Eye (tissue), 1 donor: ENCODE measurements at regions not wholly inside any gene's neighbourhood (a gene's known extent, or its start where the extent isn't known, plus 50 kb on each side); places are given as distances from the start of the nearest gene placed in this dataset.
A peak's percentile ranks its signal among the peaks of the same experiment; 100 is the strongest.

Experiments used
- DNase-seq: peaks from one replicate; pipeline ENCODE4 v3.0.0-alpha.2; 2015

DNA sequence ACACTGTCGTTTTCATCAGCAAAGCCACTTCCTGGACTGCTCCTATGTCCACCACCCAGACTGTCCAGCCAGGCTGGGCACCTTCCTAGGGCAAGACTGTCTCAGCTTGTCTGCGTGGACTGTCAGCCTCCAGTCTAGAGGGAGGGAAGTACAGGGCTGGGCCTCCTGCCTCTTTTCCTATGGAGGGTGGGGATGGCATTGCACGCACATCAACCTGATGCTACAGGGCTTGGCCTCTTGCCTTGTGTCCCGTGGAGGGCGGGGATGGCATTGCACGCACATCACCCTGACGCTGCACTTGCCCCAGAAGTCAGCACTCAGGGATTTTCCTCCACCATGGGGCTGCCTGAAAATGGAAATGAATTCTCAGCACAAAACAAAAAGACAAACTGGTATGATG, 304.2 kb upstream of the CDH4 start:
- DNase-seq: no peak

DNA sequence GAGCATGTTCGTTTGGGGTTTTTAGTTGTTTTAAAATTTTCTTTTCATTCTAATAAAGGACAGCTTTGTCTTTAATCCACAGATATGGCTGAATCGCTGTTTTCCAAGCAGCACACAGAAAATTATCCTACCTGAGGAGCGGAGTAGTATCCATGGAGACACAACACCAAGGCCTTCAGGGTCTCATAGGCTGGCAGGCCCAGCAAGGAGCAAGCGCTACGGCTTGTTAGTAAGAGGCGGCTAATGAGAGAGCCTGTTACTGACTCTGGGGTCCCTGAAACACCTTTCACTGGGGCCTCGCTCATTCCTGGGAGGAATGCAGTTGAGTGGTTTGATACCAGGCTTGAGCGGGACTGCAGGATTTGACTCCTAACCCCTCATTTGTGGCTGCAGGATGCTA, 303.8 kb upstream of the CDH4 start:
- no peak for DNase-seq

DNA sequence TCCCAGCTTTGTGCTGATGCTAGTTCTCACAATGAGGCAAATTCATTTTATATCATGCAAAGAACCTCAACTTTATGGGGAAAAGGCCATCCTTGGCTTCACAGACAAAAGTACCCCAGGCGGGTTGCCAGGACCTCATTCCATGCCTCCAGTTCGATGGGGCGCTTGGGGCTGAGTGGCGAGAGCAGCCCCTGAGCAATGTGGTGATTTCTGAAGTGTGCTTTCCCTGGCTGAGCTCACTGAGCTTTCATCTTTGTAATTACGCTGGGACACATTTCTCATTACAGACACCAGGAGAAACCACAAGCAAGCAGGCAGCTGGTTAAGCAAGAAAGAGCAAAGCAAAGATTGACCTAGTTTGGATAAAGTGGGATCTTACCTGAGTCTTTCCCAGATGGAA, 301.5 kb upstream of the CDH4 start:
- peak; percentile 18 for DNase-seq

DNA sequence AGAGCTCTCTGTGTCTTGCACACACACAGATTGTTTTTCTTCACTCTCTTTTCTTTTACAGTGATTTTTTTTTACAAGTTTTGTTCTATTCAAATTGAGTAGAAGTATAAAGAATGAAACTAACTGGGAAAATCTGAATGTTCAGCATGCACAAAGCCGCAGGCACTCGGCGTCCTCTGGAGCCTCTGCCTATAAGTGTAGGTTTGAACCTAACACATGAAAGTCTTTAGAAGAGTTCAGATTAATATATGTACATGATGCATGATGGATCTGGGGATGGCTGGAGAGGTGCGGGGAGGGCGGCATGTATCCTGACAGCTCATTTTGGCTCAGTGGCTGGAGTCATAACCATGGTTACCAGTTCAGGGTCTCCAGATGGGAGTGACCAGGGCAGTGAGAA, 301.1 kb upstream of the CDH4 start:
- DNase-seq: no peak

DNA sequence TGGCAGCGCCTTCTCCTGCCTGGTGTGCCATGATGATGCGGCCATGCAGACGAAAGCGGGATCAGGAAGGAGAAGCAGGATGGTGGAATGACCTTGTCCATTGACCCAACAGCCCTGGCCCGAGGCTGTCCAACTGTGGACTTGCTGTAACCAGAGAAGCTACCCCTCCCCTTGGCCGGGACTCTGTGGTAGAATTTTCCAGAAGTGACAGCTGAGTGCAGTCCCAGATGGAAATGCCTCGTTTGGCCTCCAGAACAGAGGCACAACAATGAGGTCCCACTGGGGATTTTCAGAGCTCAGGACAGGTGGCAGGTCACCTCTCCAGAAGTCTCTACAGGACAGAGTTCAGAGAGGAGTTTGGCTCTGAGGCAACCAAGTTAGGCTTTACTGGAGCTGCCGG, 299.2 kb upstream of the CDH4 start:
- no peak for DNase-seq

DNA sequence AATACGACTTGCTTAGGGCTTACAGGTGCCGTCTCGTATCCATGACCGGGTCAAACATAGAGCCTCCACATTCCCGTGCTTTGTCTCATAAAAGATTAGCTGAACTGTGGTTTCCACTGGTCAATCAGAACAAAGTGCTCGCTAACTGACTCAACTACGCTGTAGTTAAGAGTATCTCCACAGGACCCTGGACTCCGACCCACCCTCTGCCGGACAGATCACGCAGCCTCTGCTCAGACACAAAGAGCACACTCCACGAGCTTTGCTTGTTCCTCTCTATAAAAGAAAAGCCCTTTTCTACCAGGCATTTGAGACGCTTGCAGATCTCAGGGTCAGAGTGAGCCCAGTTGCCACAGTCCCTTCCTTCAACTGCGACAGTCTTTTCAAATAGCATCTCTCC, 298.7 kb upstream of the CDH4 start:
- DNase-seq: no peak

DNA sequence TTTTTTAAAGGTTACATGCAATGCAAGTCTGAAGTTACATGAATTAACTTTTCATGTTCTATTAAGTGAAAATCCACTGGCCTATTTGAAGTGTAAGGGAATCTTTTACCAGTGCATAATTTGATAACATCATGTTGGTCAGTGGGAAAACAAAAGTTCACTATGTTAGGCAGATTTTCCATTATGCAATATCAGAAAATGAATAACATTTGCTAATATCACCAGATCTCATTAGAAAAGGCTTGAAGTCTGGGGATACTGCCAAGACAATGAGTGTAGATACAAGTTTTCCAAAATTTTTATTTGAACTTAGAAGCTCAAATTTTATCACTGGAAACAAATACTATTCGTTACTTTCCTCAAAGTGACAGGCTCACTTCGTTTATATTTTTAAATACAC, 296.4 kb upstream of the CDH4 start:
- no peak for DNase-seq

DNA sequence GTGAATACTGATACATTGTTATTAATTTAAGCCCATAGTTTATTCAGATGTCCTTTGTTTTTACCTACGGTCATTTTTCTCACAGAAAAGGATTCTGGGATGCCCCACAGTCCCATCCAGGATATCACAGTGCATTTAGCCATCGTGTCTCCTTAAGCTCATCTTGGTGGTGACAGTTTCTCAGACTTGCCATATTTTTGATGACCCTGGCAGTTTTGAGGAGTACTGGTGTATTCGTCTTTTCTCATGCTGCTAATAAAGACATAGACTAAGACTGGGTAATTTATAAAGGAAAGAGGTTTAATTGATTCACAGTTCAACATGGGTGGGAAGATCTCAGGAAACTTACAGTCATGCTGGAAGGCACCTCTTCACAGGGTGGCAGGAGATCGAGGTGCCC, 295.9 kb upstream of the CDH4 start:
- DNase-seq: no peak

DNA sequence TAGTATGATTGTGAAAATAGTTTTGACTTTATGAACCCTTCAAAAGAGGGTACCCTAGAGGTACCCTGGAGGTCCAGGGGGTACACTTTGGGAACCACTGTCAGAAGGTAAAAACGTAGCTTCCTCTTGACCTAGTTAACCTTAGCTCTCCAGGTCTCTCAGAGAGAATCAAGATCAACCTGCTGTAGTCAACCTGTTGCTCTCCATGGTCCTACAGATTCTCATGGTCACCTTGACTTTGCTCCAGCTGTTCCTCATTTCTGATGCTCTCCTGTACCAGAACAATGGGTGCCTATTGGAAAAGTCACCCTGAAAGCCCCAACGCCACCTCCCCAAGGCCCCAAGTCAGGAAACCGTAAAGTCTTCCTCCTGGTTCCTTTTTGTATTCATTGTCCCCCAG, 294.4 kb upstream of the CDH4 start:
- DNase-seq: no peak

DNA sequence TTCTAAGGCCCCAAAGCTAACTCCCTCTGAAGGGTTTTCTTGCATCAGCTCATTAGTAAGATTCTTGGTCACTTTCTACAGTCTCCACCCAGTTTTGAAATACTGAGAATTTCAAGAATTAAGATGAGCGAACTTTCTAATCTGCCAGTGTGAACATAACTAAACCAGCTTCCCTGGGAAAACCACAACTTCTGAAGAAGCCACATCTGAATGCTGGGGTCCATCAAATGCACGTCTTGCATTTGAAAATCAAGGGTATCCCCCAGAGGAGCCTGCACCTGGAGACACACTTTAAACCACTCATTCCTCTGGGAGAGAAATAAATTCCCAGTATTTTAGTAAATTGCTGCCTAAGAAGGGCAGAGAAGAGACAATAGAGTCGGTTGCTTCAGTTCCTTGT, 292.1 kb upstream of the CDH4 start:
- DNase-seq: no peak

DNA sequence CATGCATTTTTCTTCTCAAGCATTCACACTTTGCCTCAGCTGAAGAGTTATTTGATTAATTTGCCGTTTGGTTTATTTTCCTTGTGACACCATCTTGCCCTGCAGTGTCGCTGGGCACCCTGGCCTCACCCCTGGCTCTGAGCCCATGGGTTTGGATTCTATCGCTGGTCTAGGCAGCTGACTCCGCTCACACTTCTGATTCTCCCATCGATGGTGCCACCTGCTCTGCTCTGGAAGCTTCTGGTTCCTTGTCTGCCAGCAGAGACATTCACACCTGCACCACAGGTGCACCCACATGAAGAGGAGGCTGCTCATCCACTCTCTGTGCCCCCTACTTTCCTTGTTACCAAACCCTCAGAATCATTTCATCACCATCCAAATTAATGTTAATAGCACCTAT, 291.6 kb upstream of the CDH4 start:
- no peak for DNase-seq

DNA sequence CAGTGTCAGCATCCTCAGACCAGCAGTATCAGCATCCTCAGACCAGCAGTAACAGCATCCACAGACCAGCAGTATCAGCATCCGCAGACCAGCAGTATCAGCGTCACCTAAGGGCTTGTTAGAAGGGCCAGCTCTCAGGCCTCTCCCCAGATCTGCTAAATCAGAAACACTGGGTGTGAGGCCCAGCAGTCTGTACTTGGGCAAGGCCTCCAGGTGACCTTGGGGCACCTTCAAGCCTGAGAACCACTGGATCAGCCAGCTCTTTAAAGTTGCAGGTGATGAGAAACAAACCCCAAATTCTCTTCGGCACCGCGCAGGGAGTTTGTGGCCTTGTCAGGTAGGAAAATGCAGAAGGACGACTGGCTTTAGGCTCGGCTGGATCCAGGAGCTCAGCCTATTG, 290.5 kb upstream of the CDH4 start:
- no peak for DNase-seq

DNA sequence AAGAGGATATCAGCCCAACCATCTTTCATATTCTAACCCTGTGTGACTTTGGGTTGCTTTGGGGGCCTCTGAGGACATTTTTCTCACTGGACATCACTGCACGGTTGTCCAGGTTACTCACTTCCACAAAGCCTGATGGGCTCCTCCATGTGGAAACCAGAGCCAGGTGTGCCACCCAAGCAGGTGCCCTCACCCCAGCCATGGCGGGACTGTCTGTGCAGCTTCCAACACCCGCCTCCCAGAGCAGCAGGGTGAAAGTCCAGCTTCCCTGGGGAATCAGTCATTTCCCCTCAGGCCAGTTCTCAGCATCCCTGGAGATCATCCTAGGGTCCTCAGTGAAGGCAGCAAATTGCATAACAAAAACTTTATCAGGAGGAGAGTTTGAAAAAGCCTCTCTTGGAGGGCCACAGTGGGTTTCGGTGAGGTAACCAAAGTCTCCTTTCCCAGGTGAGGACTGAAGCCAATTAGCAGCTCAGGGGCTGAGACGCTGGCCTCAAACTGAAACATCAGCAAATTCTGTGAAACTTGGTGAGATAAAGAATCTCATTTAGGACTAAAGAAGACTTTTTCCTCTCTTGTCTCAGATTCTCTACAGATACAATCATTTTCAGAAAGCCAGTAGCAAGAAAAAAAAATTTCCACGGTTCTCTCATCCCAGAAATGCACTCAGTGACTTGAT, 289.6 kb upstream of the CDH4 start:
- no peak for DNase-seq

DNA sequence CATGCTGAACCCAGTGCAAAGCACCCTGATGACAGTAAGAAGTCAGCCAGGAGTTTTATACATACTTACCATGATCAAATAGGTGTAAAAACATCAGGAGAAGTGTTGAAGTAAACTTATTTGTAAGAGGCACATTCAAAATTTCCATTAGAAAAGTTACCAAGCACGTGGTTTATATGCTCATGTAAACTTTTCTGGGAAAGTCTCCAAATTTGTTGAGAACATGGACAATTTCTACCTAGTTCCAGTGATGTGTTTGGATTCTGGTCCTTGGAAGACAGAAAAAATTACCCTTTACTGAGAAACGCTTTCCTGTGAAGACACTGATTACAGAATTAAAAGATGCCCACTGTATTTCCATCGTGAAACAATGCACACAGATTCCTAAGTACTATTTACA, 288.9 kb upstream of the CDH4 start:
- DNase-seq: no peak

DNA sequence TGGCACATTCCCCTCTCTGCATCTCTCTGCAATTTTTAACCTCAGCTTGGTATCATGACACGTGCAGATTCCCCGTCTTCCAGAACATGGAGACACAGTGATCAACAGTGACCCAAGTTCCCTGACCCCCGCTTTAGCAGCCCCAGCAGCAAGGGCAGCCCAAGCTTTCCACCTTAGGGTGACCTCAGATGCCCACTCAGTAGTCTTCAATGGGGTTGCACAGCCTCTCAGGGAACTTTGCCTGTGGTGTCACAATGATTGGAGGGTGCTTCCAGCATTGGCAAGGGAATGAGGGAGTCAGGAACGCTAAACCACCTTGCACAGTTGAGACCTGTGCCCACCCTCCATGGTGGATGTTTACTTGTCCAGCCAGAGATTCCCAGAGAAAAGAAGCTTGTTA, 287.1 kb upstream of the CDH4 start:
- DNase-seq: no peak

DNA sequence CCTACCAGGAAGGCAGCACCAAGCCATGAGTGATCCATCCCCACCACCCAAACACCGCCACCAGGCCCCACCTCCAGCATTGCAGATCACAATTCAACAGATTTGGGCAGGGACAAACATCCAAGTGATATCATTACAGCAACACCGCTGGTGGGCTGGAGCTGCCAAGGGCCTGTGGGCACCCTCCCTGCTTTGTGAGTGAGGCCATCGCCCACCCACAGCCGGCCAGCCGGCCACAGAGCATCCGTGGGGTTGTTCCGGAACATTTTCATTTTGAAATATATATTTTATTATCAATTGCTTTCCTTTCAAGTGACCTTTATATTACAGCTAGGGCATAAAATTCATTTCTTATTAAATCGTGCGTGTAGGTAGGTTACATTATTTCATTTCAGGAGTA, 286.0 kb upstream of the CDH4 start:
- no peak for DNase-seq

DNA sequence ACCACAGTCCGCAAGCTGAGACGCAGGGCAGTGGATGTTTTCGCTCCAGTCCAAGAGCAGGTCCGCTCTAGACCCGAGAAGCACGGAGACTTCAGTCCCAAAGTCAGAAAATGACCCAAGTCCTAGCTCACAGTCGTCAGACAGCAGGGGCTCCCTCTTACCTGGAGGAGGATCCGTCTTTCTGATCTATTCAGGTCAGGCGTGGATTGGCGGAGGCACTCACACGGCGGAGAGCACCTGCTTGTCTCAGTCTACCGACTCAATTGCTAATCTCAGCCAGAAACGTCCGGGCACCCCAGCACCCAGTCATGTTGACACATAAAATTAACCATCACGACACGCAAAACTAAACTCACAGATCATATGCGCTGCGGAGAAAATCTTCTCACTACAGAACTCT, 285.3 kb upstream of the CDH4 start:
- no peak for DNase-seq

DNA sequence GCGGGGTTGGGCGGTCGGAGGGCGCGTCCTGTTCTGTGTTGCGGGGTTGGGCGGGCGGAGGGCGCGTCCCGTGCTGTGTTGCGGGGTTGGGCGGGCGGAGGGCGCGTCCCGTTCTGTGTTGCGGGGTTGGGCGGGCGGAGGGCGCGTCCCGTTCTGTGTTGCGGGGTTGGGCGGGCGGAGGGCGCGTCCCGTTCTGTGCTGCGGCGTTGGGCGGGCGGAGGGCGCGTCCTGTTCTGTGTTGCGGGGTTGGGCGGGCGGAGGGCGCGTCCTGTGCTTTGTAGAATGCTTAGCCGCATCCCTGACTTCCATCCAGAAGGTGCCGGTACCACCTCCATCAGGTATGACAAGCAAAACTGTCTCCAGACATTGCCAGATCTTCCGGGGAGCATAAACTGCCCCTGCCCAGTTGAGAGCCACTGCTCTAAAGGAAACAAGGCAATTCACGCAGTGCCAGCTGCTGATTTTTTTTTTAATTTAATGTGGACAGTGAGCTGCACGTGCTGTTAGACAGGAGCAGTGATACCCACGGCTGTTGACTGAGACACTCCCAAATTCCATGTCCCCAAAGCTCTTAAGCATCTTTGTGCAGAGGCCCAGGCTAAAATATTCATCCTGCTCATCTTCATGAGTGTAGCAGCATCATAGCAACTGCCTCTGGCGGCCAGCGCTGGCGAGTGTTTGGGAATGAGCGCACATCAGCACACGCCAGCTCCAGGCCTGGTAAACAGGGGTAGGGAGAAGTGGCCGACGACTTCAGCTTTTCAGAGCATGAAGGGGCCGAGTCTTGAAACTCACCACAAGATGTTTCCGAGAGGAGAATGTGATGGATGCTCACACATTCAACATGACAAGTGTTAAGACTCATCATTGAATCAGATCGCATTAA, 284.4 kb upstream of the CDH4 start:
- DNase-seq: no peak

DNA sequence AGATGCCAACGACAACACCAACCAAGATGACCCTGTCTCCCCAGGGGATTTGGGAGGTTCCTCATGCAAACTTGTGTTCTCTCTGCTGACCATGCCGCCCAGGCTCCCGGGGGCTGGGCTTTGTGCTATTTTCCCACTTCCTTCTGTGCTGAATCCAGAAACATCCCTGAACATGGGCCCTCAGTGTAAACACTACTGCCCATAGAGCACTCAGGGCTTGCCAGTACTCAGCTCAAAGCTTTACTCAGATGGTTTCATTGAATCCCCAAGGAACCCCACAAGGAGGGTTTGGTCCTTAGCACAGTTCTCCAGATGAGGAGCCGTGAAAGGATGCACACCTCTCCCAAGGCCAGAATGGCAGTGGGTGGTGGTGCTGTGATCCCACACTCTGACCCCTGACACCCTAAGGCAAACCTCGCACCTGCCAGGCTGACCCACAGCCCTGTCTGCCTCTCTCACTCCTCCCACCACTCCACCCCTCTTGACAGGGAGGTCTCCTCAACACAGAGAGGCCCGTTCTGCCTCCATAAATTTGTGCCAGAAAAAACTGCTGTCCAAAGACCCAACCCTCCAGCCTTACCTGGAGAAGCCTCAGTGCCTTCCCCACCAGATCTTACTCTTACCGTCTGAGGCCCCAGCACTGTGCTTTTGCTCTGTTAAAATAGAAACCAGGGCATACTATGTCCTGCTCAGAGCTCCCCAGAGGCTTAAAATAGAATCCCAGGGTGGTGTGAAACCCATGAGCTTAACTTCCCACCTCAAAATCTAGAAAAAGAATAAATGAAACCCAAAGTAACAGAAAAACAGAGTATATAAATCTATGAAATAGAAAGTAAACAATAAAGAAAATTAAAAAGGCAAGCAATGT, 283.0 kb upstream of the CDH4 start:
- DNase-seq: no peak

DNA sequence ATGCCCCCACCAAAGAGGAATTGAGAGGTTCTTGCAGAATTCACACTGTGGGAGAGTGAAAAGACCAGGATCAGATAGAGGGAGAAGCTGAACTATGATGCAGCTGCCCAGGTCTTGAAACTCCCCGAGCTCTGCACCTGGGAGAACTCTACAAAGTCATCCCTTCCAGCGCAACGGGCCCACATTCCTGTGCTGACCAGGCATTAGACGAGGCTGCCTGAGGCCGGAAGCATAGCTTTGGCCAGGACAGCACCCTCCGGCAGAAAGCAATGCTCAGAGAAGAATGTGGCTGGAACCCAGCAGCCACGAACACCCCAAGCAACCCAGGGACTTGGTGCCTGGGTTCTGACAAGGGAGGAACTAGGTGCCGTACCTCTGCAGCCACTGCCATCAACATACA, 281.5 kb upstream of the CDH4 start:
- no peak for DNase-seq

DNA sequence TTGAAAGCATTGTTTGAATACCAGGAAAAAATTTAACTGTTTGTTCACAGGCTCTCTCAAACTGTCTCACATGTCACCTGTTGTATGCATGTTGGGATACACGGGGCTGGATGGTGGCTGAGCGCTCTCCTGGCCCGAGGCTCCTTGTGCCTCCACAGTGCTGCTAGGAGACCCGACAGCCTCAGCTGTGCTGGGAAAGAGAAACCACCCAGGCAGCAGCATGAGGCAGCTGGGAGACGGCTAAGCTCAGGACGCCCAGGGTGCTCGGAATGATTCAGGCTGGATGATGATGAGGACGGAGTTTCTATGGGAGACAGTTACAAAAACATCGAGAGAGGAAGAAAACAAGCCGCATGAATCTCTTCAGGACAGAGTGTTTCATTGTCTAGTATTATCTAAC, 278.0 kb upstream of the CDH4 start:
- DNase-seq: no peak

DNA sequence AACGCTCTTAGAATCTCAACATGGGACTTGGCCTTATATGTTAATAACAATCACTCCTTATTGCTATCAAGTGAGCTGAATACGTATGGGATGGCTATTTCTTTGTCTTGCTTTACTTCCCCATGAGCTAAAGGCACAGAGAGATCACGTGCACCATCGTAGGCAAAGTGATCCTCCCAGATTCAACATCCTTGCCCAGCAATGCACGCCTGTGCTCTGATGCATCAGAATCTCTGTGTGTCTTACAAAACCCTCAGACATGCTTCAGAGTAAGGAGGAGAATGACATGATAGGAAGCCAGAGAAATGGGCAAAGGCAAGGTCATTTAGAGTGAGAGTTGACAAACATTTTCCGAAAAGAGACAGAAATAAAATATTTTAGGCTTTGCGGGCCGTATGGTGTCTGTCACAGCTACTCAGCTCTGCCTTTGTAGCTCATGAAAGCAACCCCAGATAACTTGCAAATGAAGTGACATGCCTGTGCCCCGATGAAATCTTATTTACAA, 277.6 kb upstream of the CDH4 start:
- DNase-seq: no peak

DNA sequence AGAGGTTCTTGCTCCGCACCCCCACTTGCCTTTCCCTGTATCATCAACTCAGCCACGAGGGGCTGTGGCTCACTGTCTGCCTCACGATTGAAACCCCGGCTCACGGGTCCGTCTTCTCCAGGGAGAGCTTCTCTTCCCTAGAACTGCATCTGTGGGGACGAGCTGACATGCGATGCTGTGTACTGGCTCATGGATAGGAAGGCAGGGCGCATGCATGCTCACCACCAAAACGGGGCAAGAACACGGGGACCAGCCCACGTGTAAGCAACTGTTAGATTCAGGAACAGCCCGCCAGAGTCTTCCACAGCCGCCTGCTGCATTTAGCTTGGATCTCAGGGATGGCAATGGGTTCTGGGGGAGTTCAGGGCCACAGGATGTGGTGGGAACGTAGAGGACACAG, 275.9 kb upstream of the CDH4 start:
- DNase-seq: no peak

DNA sequence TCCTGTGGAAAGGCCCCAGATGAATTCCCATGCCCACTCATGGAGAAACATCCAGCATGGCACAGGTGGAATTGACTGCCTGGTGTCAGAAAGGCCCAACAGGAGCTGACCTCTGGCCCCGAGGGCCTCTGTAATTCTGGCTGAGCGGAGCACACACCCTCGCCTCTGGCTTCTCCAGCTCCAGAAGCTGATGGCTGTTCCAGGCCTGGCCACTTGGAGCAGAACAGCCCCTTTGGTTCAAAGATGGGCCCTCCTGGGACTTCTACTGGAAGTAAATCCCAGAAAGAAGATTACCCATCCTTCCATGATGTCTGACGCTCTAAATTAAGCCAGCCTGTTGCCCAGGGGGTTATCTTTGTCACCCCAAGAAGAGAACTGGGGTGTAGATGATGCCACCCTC, 275.1 kb upstream of the CDH4 start:
- DNase-seq: peak; percentile 20
